Right lung (tissue), 2 donors: ENCODE measurements at regions not wholly inside any gene's neighbourhood (a gene's known extent, or its start where the extent isn't known, plus 50 kb on each side); places are given as distances from the start of the nearest gene placed in this dataset.

ENCODE experiments used
- DNase-seq, 2 donors: peaks; one replicate each; pipeline ENCODE4 v3.0.0-alpha.2; 2013

- DNase-seq, result no peak
These were observed 54.5 kb upstream of the ME3 start for GRCh38 chr11:86726770-86727504.

GRCh38 chr11:86726118-86726753 lies 53.8 kb upstream of the ME3 start:
- DNase-seq, result no peak

- DNase-seq, result no peak
These were observed 51.7 kb upstream of the ME3 start for GRCh38 chr11:86724137-86724536.

- DNase-seq, result no peak
These were observed 50.9 kb upstream of the ME3 start for GRCh38 chr11:86723281-86723680.

GRCh38 chr11:86722748-86723147 lies 50.3 kb upstream of the ME3 start:
- no peak for DNase-seq
